ENCODE measurements at regions not wholly inside any gene's neighbourhood (a gene's known extent, or its start where the extent isn't known, plus 50 kb on each side); places are given as distances from the start of the nearest gene placed in this dataset.

DNA sequence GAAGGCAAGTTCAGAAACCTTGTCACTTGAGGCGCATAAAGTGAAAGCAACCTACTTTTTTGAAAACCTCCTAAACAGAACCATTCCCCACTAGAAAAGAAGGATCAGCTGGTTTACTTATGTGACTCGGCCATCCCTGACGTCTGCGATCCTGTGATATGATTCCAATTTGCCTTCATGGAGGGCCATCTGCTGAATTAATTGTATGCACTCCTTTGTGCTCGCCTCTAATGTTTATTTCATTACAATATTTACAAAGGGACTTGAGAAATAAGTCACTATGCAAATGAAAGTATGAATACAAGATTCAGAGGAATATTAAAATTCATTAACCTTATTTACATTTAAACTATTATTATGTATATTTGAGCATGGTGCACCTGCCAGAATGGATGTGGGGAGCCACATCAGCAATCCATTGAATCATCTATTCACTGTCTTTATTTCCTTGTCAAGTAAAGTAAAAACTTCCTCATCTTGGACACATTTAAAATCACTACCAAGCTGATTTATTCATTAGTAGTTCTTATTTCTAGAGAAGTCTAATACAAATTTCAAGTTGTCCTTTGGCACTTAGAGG lies 96.5 kb downstream of the RBM43 start:
- Histone ChIP-seq H3K27me3 (ENCODE audit: insufficient read depth, poor library complexity, severe bottlenecking) (peaks cover 2% of the 10 kb centered on the region), H3K27ac (replicated peaks) (no peak overlapping the region), H3K4me3 (replicated peaks; ENCODE audit: insufficient read depth, low read length) (no peak overlapping the region)
- no peak for TF ChIP-seq SPI1 (IDR thresholded peaks at IDR 0.05; ENCODE audit: borderline replicate concordance, low read depth)
- no peak for TF ChIP-seq GABPA (IDR thresholded peaks at IDR 0.05; ENCODE audit: low read depth)
- no peak for TF ChIP-seq POLR2AphosphoS5 (IDR thresholded peaks at IDR 0.05; ENCODE audit: low read depth)
- TF ChIP-seq, protein P1, sequence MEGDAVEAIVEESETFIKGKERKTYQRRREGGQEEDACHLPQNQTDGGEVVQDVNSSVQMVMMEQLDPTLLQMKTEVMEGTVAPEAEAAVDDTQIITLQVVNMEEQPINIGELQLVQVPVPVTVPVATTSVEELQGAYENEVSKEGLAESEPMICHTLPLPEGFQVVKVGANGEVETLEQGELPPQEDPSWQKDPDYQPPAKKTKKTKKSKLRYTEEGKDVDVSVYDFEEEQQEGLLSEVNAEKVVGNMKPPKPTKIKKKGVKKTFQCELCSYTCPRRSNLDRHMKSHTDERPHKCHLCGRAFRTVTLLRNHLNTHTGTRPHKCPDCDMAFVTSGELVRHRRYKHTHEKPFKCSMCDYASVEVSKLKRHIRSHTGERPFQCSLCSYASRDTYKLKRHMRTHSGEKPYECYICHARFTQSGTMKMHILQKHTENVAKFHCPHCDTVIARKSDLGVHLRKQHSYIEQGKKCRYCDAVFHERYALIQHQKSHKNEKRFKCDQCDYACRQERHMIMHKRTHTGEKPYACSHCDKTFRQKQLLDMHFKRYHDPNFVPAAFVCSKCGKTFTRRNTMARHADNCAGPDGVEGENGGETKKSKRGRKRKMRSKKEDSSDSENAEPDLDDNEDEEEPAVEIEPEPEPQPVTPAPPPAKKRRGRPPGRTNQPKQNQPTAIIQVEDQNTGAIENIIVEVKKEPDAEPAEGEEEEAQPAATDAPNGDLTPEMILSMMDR (IDR thresholded peaks at IDR 0.05; ENCODE audit: insufficient read depth, low read length): no peak
- TF ChIP-seq, protein P2, sequence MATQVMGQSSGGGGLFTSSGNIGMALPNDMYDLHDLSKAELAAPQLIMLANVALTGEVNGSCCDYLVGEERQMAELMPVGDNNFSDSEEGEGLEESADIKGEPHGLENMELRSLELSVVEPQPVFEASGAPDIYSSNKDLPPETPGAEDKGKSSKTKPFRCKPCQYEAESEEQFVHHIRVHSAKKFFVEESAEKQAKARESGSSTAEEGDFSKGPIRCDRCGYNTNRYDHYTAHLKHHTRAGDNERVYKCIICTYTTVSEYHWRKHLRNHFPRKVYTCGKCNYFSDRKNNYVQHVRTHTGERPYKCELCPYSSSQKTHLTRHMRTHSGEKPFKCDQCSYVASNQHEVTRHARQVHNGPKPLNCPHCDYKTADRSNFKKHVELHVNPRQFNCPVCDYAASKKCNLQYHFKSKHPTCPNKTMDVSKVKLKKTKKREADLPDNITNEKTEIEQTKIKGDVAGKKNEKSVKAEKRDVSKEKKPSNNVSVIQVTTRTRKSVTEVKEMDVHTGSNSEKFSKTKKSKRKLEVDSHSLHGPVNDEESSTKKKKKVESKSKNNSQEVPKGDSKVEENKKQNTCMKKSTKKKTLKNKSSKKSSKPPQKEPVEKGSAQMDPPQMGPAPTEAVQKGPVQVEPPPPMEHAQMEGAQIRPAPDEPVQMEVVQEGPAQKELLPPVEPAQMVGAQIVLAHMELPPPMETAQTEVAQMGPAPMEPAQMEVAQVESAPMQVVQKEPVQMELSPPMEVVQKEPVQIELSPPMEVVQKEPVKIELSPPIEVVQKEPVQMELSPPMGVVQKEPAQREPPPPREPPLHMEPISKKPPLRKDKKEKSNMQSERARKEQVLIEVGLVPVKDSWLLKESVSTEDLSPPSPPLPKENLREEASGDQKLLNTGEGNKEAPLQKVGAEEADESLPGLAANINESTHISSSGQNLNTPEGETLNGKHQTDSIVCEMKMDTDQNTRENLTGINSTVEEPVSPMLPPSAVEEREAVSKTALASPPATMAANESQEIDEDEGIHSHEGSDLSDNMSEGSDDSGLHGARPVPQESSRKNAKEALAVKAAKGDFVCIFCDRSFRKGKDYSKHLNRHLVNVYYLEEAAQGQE (IDR thresholded peaks at IDR 0.05; ENCODE audit: insufficient replicate concordance, low read depth): no peak
- DNase-seq (ENCODE audit: low read depth in 1 of 2, low spot score in 1 of 2): no peak

DNA sequence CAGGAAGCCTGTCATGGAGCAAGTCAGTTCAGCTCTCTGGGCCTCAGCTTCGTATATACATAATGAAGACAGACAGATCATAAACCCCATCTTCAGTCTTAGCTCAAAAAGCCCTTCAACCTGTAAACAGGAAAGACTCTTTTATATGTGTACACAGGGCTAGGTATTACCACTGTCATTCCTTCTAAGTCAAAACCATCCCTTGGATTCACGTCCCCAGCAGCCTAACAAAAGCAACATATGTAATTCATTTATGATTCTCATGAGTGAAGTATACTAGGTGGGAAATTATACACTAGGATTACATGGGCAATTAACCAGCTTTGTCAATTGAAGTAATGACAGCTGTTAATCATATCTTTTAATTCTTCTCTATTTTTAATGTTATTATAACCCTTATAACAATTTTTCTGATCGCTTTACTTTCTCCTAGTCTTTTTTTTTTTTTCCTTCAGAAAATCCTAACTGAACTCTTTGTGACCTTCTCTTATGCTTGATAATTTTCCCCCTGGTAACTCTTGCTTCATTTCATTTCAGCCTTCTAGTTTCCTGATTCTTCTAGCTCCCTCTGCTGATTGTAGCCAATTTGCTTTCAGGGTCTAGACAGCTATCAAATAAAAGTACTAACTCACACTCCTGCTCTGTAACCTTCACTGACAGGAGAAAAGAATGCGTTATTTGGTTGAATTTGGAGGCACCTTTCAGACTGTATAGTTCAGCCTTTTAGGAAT lies 99.7 kb downstream of the RBM43 start:
- Histone ChIP-seq H3K27ac (replicated peaks) (no peak overlapping the region), H3K4me3 (replicated peaks; ENCODE audit: insufficient read depth, low read length) (no peak overlapping the region), H3K27me3 (ENCODE audit: insufficient read depth, poor library complexity, severe bottlenecking) (peaks cover 2% of the 10 kb centered on the region)
- no peak for DNase-seq (ENCODE audit: low read depth in 1 of 2, low spot score in 1 of 2)
- TF ChIP-seq POLR2AphosphoS5 (IDR thresholded peaks at IDR 0.05; ENCODE audit: low read depth) (no peak), SPI1 (IDR thresholded peaks at IDR 0.05; ENCODE audit: borderline replicate concordance, low read depth) (no peak), GABPA (IDR thresholded peaks at IDR 0.05; ENCODE audit: low read depth) (no peak)
- TF ChIP-seq, protein P2 (IDR thresholded peaks at IDR 0.05; ENCODE audit: insufficient replicate concordance, low read depth): no peak
- TF ChIP-seq, protein P1 (IDR thresholded peaks at IDR 0.05; ENCODE audit: insufficient read depth, low read length): no peak

DNA sequence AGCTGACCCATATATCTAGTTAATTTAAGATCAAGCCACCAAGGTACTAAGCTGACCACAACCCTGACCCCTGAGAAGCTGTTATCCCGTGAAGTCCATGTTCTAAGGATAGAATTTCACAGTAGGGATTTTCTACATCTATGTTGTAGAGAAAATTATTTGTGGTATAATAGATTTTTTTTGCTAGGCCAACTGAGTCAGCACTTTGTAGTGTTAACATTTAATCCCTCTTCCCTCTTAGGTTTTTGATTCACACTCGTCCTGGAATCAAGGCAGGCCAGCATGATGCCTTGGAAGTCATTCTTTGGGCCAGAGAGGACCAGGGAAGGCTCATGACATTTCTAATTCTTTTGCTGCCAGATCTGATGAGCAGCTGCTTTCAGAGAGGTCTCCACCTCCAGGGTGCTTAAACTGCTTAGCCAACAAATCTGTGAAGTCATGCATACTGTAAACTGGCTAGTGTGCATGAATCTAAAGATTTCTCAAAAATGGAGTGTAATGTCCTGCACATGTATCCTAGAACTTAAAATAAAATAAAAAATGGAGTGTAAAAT lies 102.5 kb downstream of the RBM43 start:
- Histone ChIP-seq H3K27me3 (ENCODE audit: insufficient read depth, poor library complexity, severe bottlenecking) (peaks cover 2% of the 10 kb centered on the region), H3K27ac (replicated peaks) (no peak overlapping the region), H3K4me3 (replicated peaks; ENCODE audit: insufficient read depth, low read length) (no peak overlapping the region)
- TF ChIP-seq POLR2AphosphoS5 (IDR thresholded peaks at IDR 0.05; ENCODE audit: low read depth) (no peak), SPI1 (IDR thresholded peaks at IDR 0.05; ENCODE audit: borderline replicate concordance, low read depth) (no peak), GABPA (IDR thresholded peaks at IDR 0.05; ENCODE audit: low read depth) (no peak)
- TF ChIP-seq, protein P1 (IDR thresholded peaks at IDR 0.05; ENCODE audit: insufficient read depth, low read length): no peak
- TF ChIP-seq, protein P2 (IDR thresholded peaks at IDR 0.05; ENCODE audit: insufficient replicate concordance, low read depth): no peak
- no peak for DNase-seq (ENCODE audit: low read depth in 1 of 2, low spot score in 1 of 2)
